ENCODE measurements at regions not wholly inside any gene's neighbourhood (a gene's known extent, or its start where the extent isn't known, plus 50 kb on each side); places are given as distances from the start of the nearest gene placed in this dataset.
A peak's percentile ranks its signal among the peaks of the same experiment; 100 is the strongest.

DNA sequence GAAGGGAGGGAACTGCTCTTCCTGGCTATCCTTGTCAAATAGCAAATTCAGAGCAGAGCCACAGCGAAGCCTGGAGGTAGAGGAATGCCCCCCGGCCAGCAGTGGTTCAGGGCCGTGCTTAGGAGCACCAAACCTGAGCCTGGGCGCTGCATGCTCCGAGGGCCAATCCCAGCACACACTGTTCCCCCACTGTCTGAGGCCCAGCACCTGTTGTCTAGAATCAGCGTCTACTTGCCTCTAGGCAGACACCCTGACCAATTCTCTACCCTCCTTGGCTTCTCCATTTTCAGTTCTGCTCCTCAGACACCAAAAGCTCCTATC lies 177.6 kb upstream of the PKDCC start:
- TF ChIP-seq POLR2A (IDR thresholded peaks at IDR 0.05) (no peak), CTCF (IDR thresholded peaks at IDR 0.05) (no peak)
- 84 to 89% methylated on average over 6 of the region's 6 CpGs for WGBS, 2 donors
- intact Hi-C loops (cut with DNase I; ENCODE audit: low total_unique reads) = no loop called here
- no peak overlapping the region for H3K4me3 ChIP-seq (ENCODE audit: low read depth, poor library complexity, severe bottlenecking)
- no peak for DNase-seq (ENCODE audit: low spot score in 2 of 2)

DNA sequence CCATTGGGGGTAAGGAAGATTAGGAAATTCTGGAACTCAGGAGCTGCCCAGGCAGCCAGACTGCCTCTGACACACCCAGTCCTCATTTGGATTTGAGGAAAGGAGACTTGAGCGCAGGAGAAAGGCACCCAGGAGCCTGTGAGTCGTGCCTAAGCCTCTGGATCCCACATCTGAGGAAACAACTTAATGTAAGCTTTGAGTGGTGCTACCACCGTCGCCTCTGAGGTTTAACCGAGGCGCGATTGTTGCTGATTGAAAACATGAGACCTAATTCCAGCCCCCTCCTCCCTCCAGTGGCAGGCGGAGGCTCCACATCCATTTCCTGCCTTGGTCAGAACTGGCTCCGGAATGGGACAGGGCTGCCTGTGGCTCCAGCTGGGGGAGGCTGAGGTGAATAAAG lies 176.7 kb upstream of the PKDCC start:
- peak in 1 of 3 donors; percentile 16 for TF ChIP-seq CTCF (IDR thresholded peaks at IDR 0.05)
- TF ChIP-seq POLR2A (IDR thresholded peaks at IDR 0.05) = no peak
- H3K4me3 ChIP-seq (ENCODE audit: low read depth, poor library complexity, severe bottlenecking) = no peak overlapping the region
- intact Hi-C loops (cut with DNase I; ENCODE audit: low total_unique reads) = no loop called here
- no peak for DNase-seq (ENCODE audit: low spot score in 2 of 2)
- WGBS, 2 donors = 26 to 45% methylated on average over 9 of the region's 9 CpGs

DNA sequence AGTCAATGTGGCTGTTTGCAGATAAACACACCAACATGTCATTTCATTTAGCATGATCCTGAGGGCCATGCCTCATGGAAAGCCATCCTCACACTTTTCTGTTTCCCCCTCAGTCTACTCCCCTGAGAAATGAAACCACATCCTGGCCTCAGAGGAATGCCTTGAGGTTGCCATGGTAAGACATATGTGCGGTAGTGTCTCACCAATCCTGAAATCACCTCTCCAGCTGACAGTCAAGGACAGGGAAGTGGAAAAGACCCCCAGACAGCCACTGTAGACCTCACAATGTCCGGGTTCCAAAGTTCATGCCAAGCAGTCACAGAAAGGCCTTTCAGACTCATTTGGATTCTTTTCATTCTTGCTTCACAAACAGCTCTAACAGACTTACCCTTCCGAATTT lies 175.2 kb upstream of the PKDCC start:
- 78 to 87% methylated on average over 3 of the region's 3 CpGs for WGBS, 2 donors
- intact Hi-C loops (cut with DNase I; ENCODE audit: low total_unique reads) = no loop called here
- H3K4me3 ChIP-seq (ENCODE audit: low read depth, poor library complexity, severe bottlenecking) = no peak overlapping the region
- DNase-seq (ENCODE audit: low spot score in 2 of 2) = no peak
- TF ChIP-seq POLR2A (IDR thresholded peaks at IDR 0.05) (no peak), CTCF (IDR thresholded peaks at IDR 0.05) (no peak)

DNA sequence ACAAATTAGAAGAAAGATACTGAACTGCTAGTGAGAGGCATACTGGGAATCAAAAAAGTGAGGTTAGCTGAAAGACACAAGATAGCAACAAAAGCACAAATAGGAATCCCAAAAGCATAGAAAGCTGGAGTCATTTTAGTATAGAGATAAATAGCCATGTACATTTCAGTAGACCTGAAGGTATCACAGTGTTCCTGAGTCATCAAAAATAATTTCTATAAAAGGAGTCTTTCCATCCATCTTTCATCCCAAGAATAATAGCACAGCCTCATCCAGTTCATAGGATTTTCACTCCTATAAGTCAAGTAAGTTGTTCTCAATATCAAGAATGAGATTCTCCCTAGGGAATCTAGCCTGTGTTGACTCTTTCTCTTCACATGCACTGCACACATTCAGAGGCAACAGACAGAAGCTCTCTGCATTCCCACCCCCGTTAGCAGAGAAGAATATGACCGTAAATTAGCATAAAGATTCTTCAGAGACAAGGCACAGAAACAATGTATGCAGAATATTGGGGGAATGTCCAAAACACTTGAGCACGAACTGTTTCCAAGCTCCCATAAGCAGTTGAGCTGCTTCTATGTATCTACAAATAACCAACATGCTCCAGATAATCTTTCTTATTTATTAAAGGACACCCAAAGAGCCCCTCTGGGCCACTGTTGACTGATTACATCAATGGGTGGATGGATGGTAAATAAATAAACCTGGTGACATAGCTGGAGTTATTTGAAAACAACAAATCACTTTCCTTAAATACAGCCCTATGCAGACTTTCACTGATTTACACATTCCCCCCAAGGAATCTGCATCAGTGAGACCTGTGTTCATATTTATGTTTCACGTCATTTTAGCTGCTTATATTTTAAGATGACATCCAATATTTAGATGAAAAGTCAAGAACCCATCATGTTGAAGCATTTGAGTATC lies 174.5 kb upstream of the PKDCC start:
- TF ChIP-seq CTCF (IDR thresholded peaks at IDR 0.05) = no peak
- TF ChIP-seq POLR2A (IDR thresholded peaks at IDR 0.05) = no peak
- 71 to 83% methylated on average over 4 of the region's 4 CpGs for WGBS, 2 donors
- no peak for DNase-seq (ENCODE audit: low spot score in 2 of 2)
- H3K4me3 ChIP-seq (ENCODE audit: low read depth, poor library complexity, severe bottlenecking) = no peak overlapping the region
- intact Hi-C loops (cut with DNase I; ENCODE audit: low total_unique reads) = no loop called here

- 88 to 90% methylated on average over 14 of the region's 14 CpGs for WGBS, 2 donors
- no peak for TF ChIP-seq POLR2A (IDR thresholded peaks at IDR 0.05)
- no peak for TF ChIP-seq CTCF (IDR thresholded peaks at IDR 0.05)
- intact Hi-C loops (cut with DNase I; ENCODE audit: low total_unique reads) = no loop called here
- no peak for DNase-seq (ENCODE audit: low spot score in 2 of 2)
- no peak overlapping the region for H3K4me3 ChIP-seq (ENCODE audit: low read depth, poor library complexity, severe bottlenecking)
Measured at GRCh38 chr2:41877114-41877678, 170.6 kb upstream of the PKDCC start.
